Adrenal gland (tissue), 9 donors: ENCODE measurements at regions not wholly inside any gene's neighbourhood (a gene's known extent, or its start where the extent isn't known, plus 50 kb on each side); places are given as distances from the start of the nearest gene placed in this dataset.

ENCODE experiments used
- DNase-seq, 7 donors: peaks; one replicate each; pipeline ENCODE4 v3.0.0-alpha.2; 2019 to 2020
- H3K27ac ChIP-seq, 5 donors: fragments of 200-600 bp; sonication (generic) in 4 of 5; 1 replicate in 3 of 5; 2 replicates in 2 of 5; pipeline versions ENCODE4 v1.5.1 to v1.8.0; 2016 to 2020; ENCODE audit warnings: mild to moderate bottlenecking in 1 of 5
- H3K27me3 ChIP-seq: fragments of 200-600 bp; 2 replicates; pipeline ENCODE4 v1.8.0; 2021
- H3K36me3 ChIP-seq, 2 donors: fragments of 200-600 bp; replicated peaks in 1 of 2; 1 replicate in 1 of 2; 2 replicates in 1 of 2; pipeline versions ENCODE4 v1.5.1 to v1.8.0; 2018 to 2022
- H3K4me1 ChIP-seq, 2 donors: fragments of 200-600 bp; replicated peaks in 1 of 2; 1 replicate in 1 of 2; 2 replicates in 1 of 2; pipeline versions ENCODE4 v1.5.1 to v1.8.0; 2018 to 2021
- H3K4me3 ChIP-seq, 4 donors: fragments of 200-600 bp; sonication (generic) in 3 of 4; one replicate each; pipeline ENCODE4 v1.5.1; 2016 to 2018
- H3K9me3 ChIP-seq, 3 donors: fragments of 200-600 bp; sonication (generic) in 1 of 3; replicated peaks in 1 of 3; 1 replicate in 2 of 3; 2 replicates in 1 of 3; pipeline versions ENCODE4 v1.5.1 to v1.8.0; 2016 to 2021
- CTCF ChIP-seq, 6 experiments: fragments of 450-650 bp in 4 of 6; fragments of 200-600 bp in 2 of 6; sonication (generic) in 1 of 6; IDR thresholded peaks; 1 replicate in 5 of 6; 2 replicates in 1 of 6; pipeline versions ENCODE4 v1.5.1 to v1.8.0; 2016 to 2021; ENCODE audit warnings: antibody characterized with exemption in 6 of 6, mild to moderate bottlenecking in 2 of 6, moderate library complexity in 1 of 6
- POLR2A ChIP-seq, 2 donors: fragments of 450-650 bp; IDR thresholded peaks; one replicate each; pipeline ENCODE4 v1.6.1; 2017; ENCODE audit warnings: antibody characterized with exemption in 2 of 2, mild to moderate bottlenecking in 2 of 2, moderate library complexity in 1 of 2
- WGBS, 4 donors: extraction: QIAGEN DNeasy Blood & Tissue Kit in 2 of 4; methylation state at CpG; one replicate each; pipeline versions ENCODE4 v1.1.5 to v1.1.7; 2013 to 2017; 5-methylcytosine and 5-hydroxymethylcytosine counted together
- intact Hi-C, 2 donors: fragments of 100-400 bp; cut with DNase I; formaldehyde crosslinking; loops; one replicate each; pipeline versions ENCODE4 v1.14.1 to v1.15.0; 2022 to 2023
- donor health status: healthy with polysubstance abuse.
- donor health status: Bipolar disorder and iron deficiency.
- donor health status: DM: yes; HTN: yes; CAD: no.
- donor health status: DM: no; HTN: no; CAD: no.
- donor health status: DM: no; HTN: no; CAD: no.

GRCh38 chr13:76741624-76742023, 144.6 kb downstream of the KCTD12 start:
- intact Hi-C loops = no loop called here
- WGBS, 4 donors = 23 to 73% (median 52%) methylated on average over 1 of the region's 1 CpG
- no peak for TF ChIP-seq CTCF (IDR thresholded peaks at IDR 0.05)
- TF ChIP-seq POLR2A (IDR thresholded peaks at IDR 0.05) = no peak
- Histone ChIP-seq H3K9me3 (peaks cover 0 to 8% (median 0%) of the 10 kb centered on the region in 3 donors), H3K4me1 (no peaks in the 10 kb centered on the region), H3K27me3 (no peaks in the 10 kb centered on the region), H3K27ac (no peak overlapping the region), H3K4me3 (no peak overlapping the region), H3K36me3 (no peaks in the 10 kb centered on the region)
- no peak for DNase-seq

GRCh38 chr13:76741046-76741445, 145.2 kb downstream of the KCTD12 start:
- intact Hi-C loops = no loop called here
- Histone ChIP-seq H3K27me3 (no peaks in the 10 kb centered on the region), H3K9me3 (peaks cover 0 to 8% (median 0%) of the 10 kb centered on the region in 3 donors), H3K27ac (no peak overlapping the region), H3K36me3 (no peaks in the 10 kb centered on the region), H3K4me1 (no peaks in the 10 kb centered on the region), H3K4me3 (no peak overlapping the region)
- no peak for DNase-seq
- 82 to 96% (median 92%) methylated on average over 1 of the region's 1 CpG for WGBS, 4 donors
- no peak for TF ChIP-seq POLR2A (IDR thresholded peaks at IDR 0.05)
- TF ChIP-seq CTCF (IDR thresholded peaks at IDR 0.05) = no peak

- H3K4me1 ChIP-seq = no peaks in the 10 kb centered on the region
- no peak for DNase-seq
- no peaks in the 10 kb centered on the region for H3K36me3 ChIP-seq
- TF ChIP-seq POLR2A (IDR thresholded peaks at IDR 0.05) (no peak), CTCF (IDR thresholded peaks at IDR 0.05) (no peak)
- intact Hi-C loops = no loop called here
- no peak overlapping the region for H3K4me3 ChIP-seq
- no peak overlapping the region for H3K27ac ChIP-seq
- H3K9me3 ChIP-seq = peaks cover 0 to 8% (median 0%) of the 10 kb centered on the region in 3 donors
- WGBS, 4 donors = 83 to 90% (median 86%) methylated on average over 3 of the region's 3 CpGs
- no peaks in the 10 kb centered on the region for H3K27me3 ChIP-seq
These were observed 147.6 kb downstream of the KCTD12 start for GRCh38 chr13:76738616-76739015.

GRCh38 chr13:76737526-76737925, 148.7 kb downstream of the KCTD12 start:
- Histone ChIP-seq H3K4me1 (no peaks in the 10 kb centered on the region), H3K4me3 (no peak overlapping the region), H3K27ac (no peak overlapping the region), H3K9me3 (peaks cover 0 to 8% (median 0%) of the 10 kb centered on the region in 3 donors), H3K27me3 (no peaks in the 10 kb centered on the region), H3K36me3 (no peaks in the 10 kb centered on the region)
- intact Hi-C loops = no loop called here
- 87 to 95% (median 93%) methylated on average over 3 of the region's 3 CpGs for WGBS, 4 donors
- TF ChIP-seq CTCF (IDR thresholded peaks at IDR 0.05) (no peak), POLR2A (IDR thresholded peaks at IDR 0.05) (no peak)
- DNase-seq = no peak
